GM18499 (cell line): ENCODE measurements at regions not wholly inside any gene's neighbourhood (a gene's known extent, or its start where the extent isn't known, plus 50 kb on each side); places are given as distances from the start of the nearest gene placed in this dataset.

ENCODE experiments used
- ATAC-seq: cut with Tn5 transposase; IDR thresholded peaks from one replicate; pipeline ENCODE4 v1.9.1; 2021; ENCODE audit warnings: moderate number of reproducible peaks; ENCODE audit not compliant: insufficient read depth, unreplicated experiment

DNA sequence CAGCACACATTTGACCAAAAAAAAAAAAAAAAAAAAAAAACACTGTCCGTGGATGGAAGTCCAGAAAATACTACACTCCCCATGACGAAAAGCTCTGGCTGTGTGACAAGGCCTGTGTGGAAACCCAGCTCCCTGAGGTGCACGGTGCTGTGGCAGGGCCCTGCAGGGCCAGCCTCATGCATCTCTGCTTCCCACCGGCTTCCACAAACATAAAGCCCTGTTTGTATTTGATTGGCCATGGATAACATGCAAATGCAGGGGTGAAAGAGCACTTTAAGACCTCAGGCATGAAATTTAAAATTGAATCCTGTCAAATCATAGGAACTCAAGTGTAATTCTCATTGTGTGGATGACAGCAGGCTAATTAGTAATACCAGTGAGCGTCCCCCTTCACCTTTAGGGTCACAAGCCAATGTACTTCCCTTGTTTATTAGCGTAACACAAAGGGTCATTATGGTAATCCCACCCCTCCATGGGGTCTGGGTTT lies 757.2 kb downstream of the GALR1 start:
- no peak for ATAC-seq

DNA sequence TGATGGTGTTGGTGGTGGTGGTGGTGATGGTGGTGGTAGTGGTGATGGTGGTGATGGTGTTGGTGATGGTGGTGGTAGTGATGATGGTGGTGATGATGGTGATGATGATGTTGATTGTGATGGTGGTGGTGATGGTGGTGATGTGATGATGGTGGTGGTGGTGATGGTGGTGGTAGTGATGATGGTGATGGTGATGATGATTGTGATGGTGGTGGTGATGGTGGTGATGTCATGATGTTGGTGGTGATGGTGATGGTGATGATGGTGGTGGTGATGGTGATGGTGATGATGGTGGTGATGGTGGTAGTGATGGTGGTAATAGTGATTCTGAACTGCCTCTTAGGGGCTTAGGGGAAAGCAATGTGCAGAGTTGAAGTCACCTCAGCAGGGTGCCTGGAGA lies 760.7 kb downstream of the GALR1 start:
- no peak for ATAC-seq

DNA sequence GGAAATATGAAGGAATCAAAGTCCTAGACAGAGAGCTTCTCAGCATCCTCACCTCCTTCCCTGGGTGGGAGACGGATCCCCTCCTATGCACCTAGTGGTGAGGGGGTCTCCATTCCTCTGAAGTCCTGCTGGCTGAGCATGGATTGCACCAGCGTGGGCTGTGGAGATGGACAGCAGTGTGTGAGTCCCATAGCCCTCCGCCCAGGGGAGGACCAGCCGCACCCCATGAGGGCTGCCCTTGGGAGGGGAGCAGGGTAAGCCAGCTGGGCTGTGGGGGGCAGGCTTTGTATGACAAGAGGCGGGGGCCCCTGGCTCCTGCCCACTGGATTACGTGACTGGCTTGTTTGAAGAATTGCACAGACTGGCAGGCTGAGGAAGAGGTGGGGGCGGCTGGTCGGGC lies 768.2 kb downstream of the GALR1 start:
- ATAC-seq, result no peak

DNA sequence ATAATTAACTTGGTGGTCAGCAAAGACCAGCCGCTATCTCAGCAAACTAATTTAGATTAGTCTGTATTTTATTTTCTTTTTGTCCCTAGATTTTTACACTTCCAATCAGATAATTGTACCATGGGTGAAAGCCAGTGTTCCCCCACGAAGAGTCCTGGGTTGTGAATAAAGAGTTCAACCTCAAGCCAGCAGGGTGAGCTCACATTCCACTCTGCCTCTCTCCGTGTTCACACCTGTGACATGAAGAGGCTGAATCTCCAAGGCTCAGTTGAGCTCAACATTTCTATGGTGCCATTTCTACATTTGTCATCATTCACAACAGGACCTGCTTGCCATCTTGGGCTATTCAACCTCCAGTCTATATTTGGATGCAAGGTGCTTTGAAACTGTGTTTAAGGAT lies 771.5 kb downstream of the GALR1 start:
- ATAC-seq, result no peak

DNA sequence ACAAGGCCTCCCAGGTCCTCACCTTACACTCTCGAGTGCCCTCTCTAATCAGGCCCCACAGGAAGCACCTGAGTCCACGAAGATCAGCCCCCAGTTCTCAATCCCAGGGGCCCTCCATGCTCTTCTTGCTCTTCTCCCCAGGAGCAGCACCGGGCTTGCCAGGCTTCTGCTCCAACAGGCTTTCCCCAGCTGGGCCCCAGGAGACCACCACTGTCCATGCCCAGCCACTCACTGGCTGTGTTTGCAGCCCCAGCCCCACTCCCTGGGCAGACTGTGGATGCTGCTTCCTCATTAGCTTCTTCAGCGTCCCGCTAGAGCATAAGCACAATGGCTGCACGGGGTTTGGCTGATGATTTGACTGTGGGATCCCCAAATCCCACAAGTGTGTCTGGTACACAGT lies 781.9 kb downstream of the GALR1 start:
- ATAC-seq, result no peak

DNA sequence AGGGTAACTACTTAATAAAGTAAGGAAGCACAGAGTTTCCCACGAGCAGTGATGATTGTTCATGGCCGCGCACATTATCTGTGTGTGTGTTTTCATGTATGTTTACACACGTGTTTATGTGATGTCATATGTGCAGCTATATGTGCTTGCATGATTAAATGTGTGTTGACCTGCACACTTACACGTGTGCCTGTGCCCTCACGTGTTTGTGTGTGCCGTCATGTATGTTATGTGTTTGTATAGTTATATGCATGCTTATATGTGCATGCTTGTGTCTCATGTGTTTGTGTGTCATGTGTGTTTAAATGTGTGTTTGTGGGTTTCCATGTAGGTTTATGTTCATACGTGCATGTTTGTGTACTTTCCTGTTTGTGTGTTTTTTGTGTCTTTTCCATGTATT lies 782.3 kb downstream of the GALR1 start:
- no peak for ATAC-seq

DNA sequence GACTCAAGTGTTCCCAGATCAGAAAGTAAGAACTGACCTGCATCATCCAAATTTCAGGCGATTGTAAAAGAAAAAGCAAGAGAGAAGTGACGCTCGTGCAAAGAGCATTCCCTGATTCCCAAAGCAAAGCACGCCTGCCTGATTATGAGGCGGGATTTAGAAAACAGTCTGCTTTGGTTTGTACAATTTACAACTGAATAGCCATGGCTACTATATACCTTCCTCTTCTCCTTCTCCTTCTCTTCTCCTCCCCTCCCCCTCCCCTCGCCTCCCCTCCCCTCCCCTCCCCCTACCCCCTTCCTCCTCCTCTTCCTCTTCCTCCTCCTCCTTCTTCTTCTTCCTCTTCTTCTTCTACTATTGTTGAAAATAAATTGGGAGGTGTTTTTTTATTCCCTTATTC lies 782.9 kb downstream of the GALR1 start:
- no peak for ATAC-seq

DNA sequence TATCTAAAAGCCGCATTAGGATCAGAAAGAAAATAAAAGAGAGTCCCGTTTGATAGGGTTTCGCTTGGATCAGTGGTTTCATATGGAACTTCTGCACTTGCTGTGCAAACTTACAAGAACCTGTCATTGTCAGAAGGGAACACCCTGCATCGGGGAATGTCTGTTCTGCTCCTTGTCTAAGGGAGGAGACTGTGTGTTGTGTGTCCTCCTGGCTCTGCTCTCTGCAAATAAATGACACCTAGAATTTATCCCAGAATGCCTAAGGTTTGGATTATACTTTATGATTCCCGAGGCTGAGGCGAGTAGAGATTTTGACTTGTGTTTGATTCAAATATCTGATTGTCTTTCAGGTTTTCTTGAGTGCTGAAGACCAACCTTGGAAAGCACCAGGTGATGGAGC lies 785.1 kb downstream of the GALR1 start:
- no peak for ATAC-seq

DNA sequence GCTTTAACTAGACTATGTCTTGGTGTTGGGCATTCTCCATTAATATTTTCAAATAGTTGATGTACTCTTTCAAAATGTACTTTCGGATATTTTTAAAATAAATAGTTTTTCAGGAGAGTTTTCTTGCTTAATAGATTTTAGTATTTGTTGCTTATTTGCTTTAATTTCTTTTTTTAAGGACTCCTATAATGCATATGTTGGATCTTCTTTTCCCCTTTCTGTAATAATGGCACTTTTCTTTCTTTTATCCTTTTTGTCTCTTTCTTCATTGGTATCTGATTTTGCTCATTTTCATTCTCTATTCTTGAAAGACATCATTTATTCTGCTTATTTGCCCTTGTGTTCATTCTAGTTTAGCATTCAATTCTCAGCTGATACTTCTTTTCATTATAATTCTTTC lies 791.6 kb downstream of the GALR1 start:
- ATAC-seq, result no peak

DNA sequence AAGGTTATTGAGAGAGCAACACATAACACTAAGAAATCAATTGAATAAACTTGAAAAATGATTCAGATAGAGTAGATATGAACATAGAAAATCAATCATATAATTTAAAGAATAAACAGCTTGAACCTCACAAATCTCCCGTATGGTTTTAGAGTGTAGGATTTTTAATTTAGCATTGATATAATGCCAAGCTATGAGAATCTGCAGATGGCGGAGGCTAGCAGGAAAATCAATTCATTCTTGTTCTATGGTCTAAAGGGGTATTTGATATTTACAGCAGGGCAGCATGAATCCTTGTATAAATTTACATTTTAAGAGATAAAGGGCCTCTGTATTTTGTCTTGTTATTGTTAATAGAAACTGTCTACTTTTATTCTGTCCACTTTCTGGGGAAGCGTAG lies 797.0 kb downstream of the GALR1 start:
- no peak for ATAC-seq

DNA sequence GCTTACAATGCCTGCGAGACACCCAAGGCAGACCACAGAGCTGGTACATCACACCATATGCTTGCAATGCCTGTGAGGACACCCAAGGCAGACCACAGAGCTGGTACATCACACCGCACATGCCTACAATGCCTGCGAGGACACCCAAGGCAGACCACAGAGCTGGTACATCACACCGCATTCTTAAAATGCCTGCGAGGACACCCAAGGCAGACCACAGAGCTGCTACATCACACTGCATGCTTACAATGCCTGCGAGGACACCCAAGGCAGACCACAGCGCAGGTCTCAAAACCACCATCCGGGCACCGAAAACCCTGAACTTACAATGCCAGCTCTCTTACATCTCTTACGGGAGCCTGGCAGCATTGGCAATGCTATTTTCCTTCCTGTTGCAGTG lies 799.6 kb downstream of the GALR1 start:
- ATAC-seq, result no peak

DNA sequence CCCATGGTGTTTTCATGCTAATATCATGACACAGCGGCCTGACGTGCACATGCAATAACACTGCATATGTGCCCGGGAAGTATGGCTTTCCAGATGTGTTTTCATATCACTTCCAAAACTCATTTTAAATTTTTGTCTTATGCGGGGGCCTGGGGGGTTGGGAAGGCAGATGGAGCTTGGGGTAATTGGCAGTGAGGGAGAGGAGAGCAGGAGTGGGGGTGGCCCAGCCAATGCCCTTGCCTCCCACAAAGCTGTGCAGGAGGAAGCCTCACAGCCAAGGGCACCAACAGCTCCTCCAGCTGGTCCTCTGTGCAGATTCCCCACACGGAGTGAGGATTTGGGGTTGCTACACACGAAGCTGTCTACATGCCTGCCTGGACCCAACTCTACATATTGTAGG lies 805.2 kb downstream of the GALR1 start:
- no peak for ATAC-seq

DNA sequence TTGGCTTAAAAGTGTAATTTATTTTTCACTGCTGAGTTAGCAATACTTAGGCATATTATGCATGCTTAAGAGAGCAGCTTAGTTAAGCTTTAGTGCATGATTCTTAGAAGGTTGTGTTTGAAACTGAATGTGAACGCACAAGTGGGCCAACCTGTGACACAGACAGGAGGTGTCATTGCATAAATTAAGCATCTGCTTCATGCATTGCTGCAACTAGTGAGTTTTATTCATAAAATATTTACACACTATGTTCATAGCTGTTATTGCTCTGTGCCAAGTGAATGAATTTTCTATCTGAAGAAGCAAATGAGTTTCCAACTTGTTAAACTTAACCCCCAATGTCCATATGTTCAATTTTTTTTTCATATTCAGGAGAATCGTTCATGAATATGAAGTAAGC lies 806.4 kb downstream of the GALR1 start:
- ATAC-seq, result no peak

DNA sequence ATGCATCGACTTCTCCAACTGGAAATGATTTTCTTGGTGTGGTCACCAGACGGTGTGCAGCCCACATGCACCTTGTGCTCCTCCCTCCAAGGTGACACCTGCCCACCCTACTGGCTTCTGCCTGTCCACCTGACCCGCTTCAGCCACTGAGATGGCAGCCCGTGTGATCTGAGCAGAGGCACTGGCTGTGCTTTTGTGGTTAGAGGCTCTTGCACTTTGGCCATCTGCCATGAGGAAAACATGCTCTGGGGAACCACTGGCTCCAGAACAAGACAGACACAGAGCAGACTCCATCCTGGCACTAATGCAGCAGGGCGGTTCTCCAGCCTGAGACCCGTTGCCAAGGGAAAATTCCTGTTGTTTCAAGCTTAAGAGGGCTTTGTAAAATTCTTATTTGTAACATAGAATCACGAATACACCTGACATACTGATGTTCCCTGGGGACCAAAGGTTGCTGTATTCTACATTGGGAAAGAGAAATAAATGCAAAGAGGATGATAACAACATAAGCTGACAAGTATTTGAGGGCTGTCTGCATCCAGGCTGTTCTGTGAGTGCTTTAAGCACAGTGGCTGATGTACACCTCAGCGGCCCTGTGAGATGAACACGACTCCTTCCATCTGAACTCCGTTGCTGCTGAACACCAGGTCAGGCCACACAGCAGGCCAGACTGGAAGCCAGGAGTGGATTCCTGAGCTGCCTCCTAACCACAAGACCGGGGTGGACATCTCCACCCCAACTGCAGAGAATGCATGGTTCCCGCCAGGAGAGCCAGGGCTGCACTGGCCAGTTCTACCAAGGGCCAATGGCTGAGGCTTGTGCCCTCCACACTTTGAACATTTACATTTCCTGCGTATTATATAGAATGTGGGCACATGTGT lies 820.4 kb downstream of the GALR1 start:
- ATAC-seq, result no peak

DNA sequence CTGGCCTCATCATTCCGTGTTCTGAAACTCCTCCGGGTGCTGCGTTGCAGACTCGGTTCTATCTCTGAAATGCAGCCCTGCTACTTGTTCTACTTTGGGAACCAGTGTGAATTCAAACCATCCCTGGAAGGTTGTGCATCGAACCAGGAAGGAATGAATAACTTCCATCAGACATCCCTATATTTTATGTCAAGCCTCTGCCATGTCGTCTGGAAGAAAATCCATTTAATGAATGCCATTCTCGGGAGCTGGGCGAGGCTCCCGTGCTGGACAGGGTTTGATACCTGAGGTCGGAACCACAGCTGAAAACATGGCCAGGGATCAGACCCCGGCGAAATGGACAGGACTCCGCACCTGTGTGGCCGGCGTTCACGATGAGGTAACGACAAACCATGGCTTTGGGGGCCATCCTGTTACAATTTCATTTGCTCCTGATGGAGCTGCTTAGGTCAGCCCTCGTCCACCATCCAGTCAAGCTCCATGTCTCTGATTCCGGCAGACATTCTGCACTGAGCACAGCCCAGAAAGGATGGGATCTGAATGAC lies 821.6 kb downstream of the GALR1 start:
- no peak for ATAC-seq

DNA sequence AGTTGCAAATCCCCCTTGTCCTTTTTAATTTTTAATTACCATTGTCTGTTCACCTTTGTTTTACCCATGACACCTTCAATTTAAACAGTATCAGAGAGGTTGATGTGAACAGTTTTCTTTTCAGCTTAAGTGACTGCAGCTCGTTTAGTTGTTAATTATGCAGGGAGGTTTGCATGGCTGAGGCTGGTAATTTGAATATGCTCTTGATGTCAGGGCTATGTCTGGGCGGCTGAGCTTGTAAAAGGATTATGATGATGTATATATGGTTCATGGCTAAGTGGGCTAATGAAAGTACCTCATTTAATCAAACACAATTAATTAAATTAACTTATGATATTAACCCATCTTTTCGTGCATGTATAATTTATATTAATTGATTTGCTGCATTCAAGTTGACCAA lies 822.1 kb downstream of the GALR1 start:
- ATAC-seq, result no peak

DNA sequence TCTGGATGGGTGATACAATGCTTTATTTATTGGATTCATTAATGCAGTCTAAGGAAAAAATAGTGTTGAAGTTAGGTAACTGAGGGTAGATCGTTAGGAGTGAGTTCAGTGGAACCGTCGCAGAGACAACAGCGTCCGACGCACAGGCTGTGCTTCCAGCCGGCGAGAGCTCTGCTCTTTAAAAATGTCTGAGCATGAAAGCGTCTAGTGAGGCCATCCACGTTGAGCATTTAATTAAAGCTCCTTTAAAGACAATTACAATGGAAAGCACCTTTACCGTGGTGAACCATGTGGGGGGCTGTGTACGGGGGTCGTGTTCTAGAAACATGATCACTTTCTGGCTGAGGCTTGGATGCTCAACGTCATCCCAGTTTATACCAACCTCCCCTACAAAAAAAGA lies 822.7 kb downstream of the GALR1 start:
- ATAC-seq, result no peak

DNA sequence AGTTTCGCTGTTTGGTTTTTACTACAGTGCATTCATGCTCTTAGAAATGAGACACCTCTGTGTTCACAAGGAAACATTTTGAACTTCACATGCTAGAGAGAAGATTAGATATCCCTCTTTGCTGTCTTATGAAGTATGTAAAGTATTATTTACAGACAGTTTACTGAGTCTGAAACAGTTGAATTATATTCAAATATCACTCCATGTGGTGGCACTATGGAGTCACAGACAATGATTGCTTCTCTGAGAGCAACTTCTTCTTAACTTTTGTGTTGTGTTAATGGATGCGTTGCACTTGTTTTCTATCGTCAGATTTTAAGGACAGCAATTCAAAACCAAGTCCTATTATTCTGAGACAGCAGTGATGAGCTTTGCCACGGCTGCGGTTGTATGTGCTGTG lies 823.6 kb downstream of the GALR1 start:
- ATAC-seq, result no peak

DNA sequence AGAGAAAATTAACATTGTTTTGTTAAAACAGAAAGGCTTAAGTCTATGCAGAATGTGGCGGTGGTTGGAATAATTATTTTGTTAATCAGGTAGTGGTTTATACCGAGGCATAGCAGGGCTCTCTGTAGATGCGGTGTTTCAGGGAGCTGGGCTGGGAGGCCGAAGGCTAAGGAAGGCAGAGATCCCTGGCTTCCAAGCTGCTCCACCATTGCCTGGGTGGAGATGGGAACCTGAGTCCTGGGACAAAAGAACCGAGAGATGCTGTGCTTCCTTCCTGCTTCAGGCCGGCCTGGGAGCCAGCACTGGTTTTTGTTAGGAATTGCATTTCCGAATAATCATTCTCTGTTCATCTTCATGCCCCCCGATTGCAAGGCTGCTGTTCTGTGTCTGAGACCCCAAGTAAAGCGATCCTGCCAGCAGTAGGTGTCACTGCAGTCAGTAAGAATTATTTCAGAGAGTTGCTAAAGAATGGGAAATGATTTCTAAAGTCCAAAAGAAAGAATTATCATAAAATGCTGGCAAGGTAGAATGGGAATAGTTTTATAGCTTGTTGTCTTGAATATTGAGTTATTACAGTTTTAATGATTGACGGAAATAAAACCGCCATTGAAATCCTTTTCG lies 824.9 kb downstream of the GALR1 start:
- ATAC-seq, result no peak

DNA sequence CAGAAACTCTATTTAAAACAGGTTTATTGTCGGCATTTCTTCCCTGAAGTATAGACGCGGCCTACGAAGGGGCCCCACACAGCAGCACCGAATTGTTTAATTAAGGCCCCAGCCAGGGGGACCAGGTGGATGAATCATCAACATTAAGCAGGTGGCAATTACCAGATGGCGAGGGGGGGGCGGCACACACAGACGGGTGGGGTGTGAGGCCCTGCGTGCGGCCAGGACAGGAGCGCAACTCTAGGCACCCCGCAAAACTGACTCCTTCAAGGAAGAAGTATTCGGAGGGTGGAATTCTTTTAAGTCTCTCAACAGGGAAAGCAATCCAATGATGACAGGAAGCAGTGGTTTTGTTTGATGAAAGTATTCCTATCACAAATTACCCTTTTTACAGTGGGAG lies 830.4 kb downstream of the GALR1 start:
- ATAC-seq, result no peak

DNA sequence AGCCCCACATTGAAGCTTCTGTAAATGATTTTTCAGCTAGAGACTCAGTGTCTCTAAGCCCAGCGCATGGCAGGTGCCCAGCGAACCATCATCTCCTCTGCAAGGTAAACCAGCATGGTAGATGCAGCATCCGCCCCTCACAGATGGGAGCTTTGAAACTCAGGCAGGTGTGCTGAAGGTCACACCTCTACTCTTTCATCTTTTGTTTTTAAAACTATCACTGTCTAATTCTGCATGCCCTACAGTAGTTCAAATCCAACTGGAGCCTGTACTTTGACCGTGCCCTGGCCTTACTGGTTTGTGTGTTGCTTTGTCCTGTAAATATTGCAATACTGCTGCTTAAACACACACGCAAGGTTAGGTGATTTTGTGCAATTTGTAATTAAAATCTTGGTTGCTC lies 831.1 kb downstream of the GALR1 start:
- ATAC-seq, result no peak

DNA sequence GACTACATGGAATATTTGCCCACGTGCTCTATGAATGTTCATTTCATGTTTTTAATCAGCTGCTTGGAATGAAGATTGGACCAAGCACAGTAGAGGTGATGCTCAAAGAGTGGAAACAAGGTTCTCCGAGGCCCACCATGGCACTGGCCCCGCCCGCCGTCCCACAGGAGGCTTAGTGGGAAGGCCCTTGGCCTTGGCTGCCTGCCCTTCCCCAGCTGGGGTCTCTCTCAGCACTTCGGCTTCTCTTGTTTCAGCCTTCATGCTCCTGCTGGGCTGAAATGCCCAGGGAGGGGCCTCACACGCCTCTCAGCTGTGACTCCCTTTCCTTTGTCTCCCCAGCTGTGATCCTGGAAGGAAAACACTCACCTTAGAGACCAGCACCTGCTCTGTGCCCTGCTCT lies 833.2 kb downstream of the GALR1 start:
- no peak for ATAC-seq
